Right lobe of liver (tissue), 4 donors: ENCODE measurements at regions not wholly inside any gene's neighbourhood (a gene's known extent, or its start where the extent isn't known, plus 50 kb on each side); places are given as distances from the start of the nearest gene placed in this dataset.

Source experiments
- CTCF ChIP-seq, 4 donors: fragments of 200-600 bp in 3 of 4; fragments of 450-650 bp in 1 of 4; IDR thresholded peaks; one replicate each; pipeline versions ENCODE4 v1.5.1 to v1.8.0; 2016 to 2022; ENCODE audit warnings: antibody characterized with exemption in 4 of 4, mild to moderate bottlenecking in 2 of 4
- POLR2A ChIP-seq: fragments of 450-650 bp; IDR thresholded peaks from one replicate; pipeline ENCODE4 v1.6.1; 2017; ENCODE audit warnings: antibody characterized with exemption, mild to moderate bottlenecking
- donor health status: DM: no; HTN: no; CAD: no.
- donor health status: DM: no; HTN: no; CAD: no.
- donor health status: DM: no; HTN: yes; CAD: no.

DNA sequence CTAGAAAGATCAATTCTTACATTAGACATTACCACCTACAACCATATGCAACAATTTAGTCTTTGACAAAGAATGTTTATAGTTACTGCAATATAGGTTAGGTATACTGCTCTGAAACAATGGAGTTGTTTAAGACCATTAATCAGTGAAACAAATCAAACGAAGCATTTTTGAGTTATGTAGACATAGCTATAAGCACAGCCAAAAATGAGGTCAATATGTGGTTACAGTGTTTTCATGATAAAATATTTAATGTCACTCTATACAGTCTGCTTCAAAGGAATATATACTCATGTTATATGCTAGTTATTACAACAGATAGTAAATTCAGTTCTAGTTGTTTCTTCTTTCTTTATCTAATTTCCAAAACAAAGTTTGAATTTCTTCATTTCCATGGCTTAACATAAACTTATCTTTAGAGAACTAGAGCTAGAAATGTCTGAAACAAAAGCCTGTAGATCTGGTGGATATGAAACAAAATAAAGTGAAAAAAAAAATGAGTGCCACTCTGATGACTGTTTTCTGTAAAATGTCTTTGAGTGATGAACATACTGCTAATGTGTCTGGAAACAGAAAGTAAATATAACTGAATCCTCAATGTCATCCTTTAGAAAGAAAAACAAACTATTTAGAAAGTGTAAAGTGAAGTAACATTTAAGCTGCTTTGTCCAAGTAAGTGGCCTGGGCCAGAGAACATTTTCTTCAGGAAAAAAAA lies 809.0 kb downstream of the FAT4 start:
- TF ChIP-seq CTCF (IDR thresholded peaks at IDR 0.05) (no peak), POLR2A (no peak)
